IMR-90 (cell line): ENCODE measurements at regions not wholly inside any gene's neighbourhood (a gene's known extent, or its start where the extent isn't known, plus 50 kb on each side); places are given as distances from the start of the nearest gene placed in this dataset.

Source experiments
- ATAC-seq: fragments of 200-7000 bp; cut with Tn5 transposase; 2 replicates; pipeline ENCODE4 v1.9.1; 2020; ENCODE audit warnings: low read depth, mild to moderate bottlenecking, moderate library complexity
- BruUV-seq: library from RNA; stranded (reverse); fragments of 400-500 nt; replicated peaks from 2 replicates; lab custom pipeline; 2021; lab: Mats Ljungman, UMichigan
- CTCF ChIA-PET: fragments of 300-600 bp; formaldehyde crosslinking; extraction: SDS; loops from one replicate; lab custom pipeline; 2021; ENCODE audit warnings: antibody characterized with exemption; lab: Yijun Ruan, JAX
- POLR2A ChIA-PET: fragments of 300-600 bp; sonication (Branson Sonifier 250); formaldehyde crosslinking; loops from one replicate; lab custom pipeline; 2022; ENCODE audit warnings: antibody characterized with exemption; ENCODE audit not compliant: unreplicated experiment; lab: Charles Lee
- DNase-seq: peaks from one replicate; pipeline ENCODE4 v3.0.0; 2013
- H2AFZ ChIP-seq: replicated peaks from 2 replicates; pipeline ENCODE3; 2013; ENCODE audit warnings: low read length, mild to moderate bottlenecking; ENCODE audit not compliant: poor library complexity
- H2AK5ac ChIP-seq: 2 replicates; pipeline ENCODE4 v1.6.1; 2013; ENCODE audit warnings: low read depth, low read length, inconsistent platforms
- H2AK9ac ChIP-seq: replicated peaks from 2 replicates; pipeline ENCODE3; 2013; ENCODE audit warnings: mild to moderate bottlenecking, low read depth, low read length, moderate library complexity; ENCODE audit not compliant: poor library complexity
- H2BK120ac ChIP-seq: 2 replicates; pipeline ENCODE4 v1.6.1; 2013; ENCODE audit warnings: low read depth, low read length, inconsistent platforms
- H2BK15ac ChIP-seq: 3 replicates; pipeline ENCODE4 v1.6.1; 2013; ENCODE audit warnings: low read depth, low read length, inconsistent platforms
- H2BK20ac ChIP-seq: 2 replicates; pipeline ENCODE4 v1.6.1; 2013; ENCODE audit warnings: low read depth, mild to moderate bottlenecking, inconsistent platforms, low read length, moderate library complexity
- H2BK5ac ChIP-seq: 2 replicates; pipeline ENCODE4 v1.6.1; 2013; ENCODE audit warnings: mild to moderate bottlenecking, low read depth, low read length, inconsistent platforms; ENCODE audit not compliant: poor library complexity, severe bottlenecking
- H3K14ac ChIP-seq: replicated peaks from 2 replicates; pipeline ENCODE4 v1.6.1; 2013; ENCODE audit warnings: low read depth, low read length, inconsistent platforms
- H3K18ac ChIP-seq: 2 replicates; pipeline ENCODE4 v1.6.1; 2013; ENCODE audit warnings: low read depth, low read length, control low read depth
- H3K23ac ChIP-seq: 2 replicates; pipeline ENCODE4 v1.6.1; 2013; ENCODE audit warnings: low read depth, low read length, inconsistent platforms
- H3K27ac ChIP-seq: 2 replicates; pipeline ENCODE4 v1.5.1; 2013; ENCODE audit warnings: mild to moderate bottlenecking, control low read depth, low read length; ENCODE audit not compliant: insufficient read depth
- H3K27me3 ChIP-seq: 2 replicates; pipeline ENCODE4 v1.6.1; 2013; ENCODE audit warnings: low read length; ENCODE audit not compliant: control insufficient read depth, insufficient read depth
- H3K36me3 ChIP-seq: 2 replicates; pipeline ENCODE4 v1.6.1; 2013; ENCODE audit warnings: low read length, mixed read lengths; ENCODE audit not compliant: control insufficient read depth, insufficient read depth
- H3K4ac ChIP-seq: 2 replicates; pipeline ENCODE4 v1.6.1; 2013; ENCODE audit warnings: low read depth, low read length, inconsistent platforms
- H3K4me1 ChIP-seq: 2 replicates; pipeline ENCODE4 v1.6.1; 2013; ENCODE audit warnings: low read length, mixed read lengths; ENCODE audit not compliant: control insufficient read depth, insufficient read depth
- H3K4me2 ChIP-seq: 2 replicates; pipeline ENCODE4 v1.6.1; 2013; ENCODE audit warnings: low read depth, mild to moderate bottlenecking, control low read depth, low read length, moderate library complexity
- H3K4me3 ChIP-seq: 2 replicates; pipeline ENCODE4 v1.5.1; 2013; ENCODE audit warnings: low read depth, mild to moderate bottlenecking, control low read depth, low read length, moderate library complexity; ENCODE audit not compliant: insufficient read depth
- H3K56ac ChIP-seq: 2 replicates; pipeline ENCODE4 v1.6.1; 2013; ENCODE audit warnings: low read length, inconsistent platforms; ENCODE audit not compliant: insufficient read depth; ENCODE audit errors: extremely low read depth
- H3K79me1 ChIP-seq, 2 experiments: 2 replicates each; pipeline ENCODE4 v1.6.1; 2013; ENCODE audit warnings: low read length in 2 of 2, inconsistent platforms in 1 of 2, low read depth in 1 of 2
- H3K9ac ChIP-seq: 2 replicates; pipeline ENCODE4 v1.6.1; 2013; ENCODE audit warnings: low read depth, low read length, control low read depth
- H3K9me1 ChIP-seq: 2 replicates; pipeline ENCODE4 v1.6.1; 2013; ENCODE audit warnings: low read length, inconsistent platforms; ENCODE audit not compliant: insufficient read depth
- H3K9me3 ChIP-seq: 2 replicates; pipeline ENCODE4 v1.6.1; 2013; ENCODE audit warnings: low read length; ENCODE audit not compliant: control insufficient read depth, insufficient read depth
- H4K20me1 ChIP-seq: 2 replicates; pipeline ENCODE4 v1.6.1; 2013; ENCODE audit warnings: low read length, inconsistent platforms; ENCODE audit not compliant: insufficient read depth
- H4K5ac ChIP-seq: 2 replicates; pipeline ENCODE4 v1.6.1; 2013; ENCODE audit warnings: mild to moderate bottlenecking, low read depth, low read length, control low read depth
- H4K8ac ChIP-seq, 2 experiments: 2 replicates each; pipeline ENCODE4 v1.6.1; 2013; ENCODE audit warnings: low read depth in 2 of 2, low read length in 2 of 2, control low read depth in 1 of 2, inconsistent platforms in 1 of 2
- H4K91ac ChIP-seq: 2 replicates; pipeline ENCODE4 v1.6.1; 2013; ENCODE audit warnings: low read depth, low read length, inconsistent platforms; ENCODE audit not compliant: insufficient read depth
- BHLHE40 ChIP-seq: fragments of 150-350 bp; IDR thresholded peaks from 2 replicates; pipeline ENCODE4 v1.6.1; 2016; ENCODE audit warnings: mild to moderate bottlenecking, low read depth, low read length
- CEBPB ChIP-seq: IDR thresholded peaks from 2 replicates; pipeline ENCODE4 v1.6.1; 2012; ENCODE audit warnings: low read depth, low read length, improper control_type of control experiment
- CHD1 ChIP-seq: IDR thresholded peaks from 2 replicates; pipeline ENCODE4 v1.6.1; 2012; ENCODE audit warnings: low read depth, low read length, improper control_type of control experiment
- CTCF ChIP-seq: conservative IDR thresholded peaks from 2 replicates; pipeline ENCODE4 v1.5.1; 2012; ENCODE audit warnings: mild to moderate bottlenecking, low read depth, low read length, improper control_type of control experiment
- FOS ChIP-seq: fragments of 150-350 bp; IDR thresholded peaks from 2 replicates; pipeline ENCODE4 v1.6.1; 2016; ENCODE audit warnings: low read depth, low read length
- MAFK ChIP-seq: IDR thresholded peaks from 2 replicates; pipeline ENCODE4 v1.6.1; 2012; ENCODE audit warnings: low read depth, low read length, improper control_type of control experiment
- MAZ ChIP-seq: IDR thresholded peaks from 2 replicates; pipeline ENCODE4 v1.6.1; 2012; ENCODE audit warnings: low read depth, mild to moderate bottlenecking, low read length, improper control_type of control experiment, moderate library complexity, borderline replicate concordance
- MXI1 ChIP-seq: IDR thresholded peaks from 2 replicates; pipeline ENCODE4 v1.6.1; 2012; ENCODE audit warnings: low read depth, mild to moderate bottlenecking, low read length, moderate library complexity, borderline replicate concordance
- NFE2L2 ChIP-seq: fragments of 150-350 bp; IDR thresholded peaks from 2 replicates; pipeline ENCODE4 v1.6.1; 2016; ENCODE audit warnings: low read depth, mild to moderate bottlenecking, low read length
- POLR2A ChIP-seq: IDR thresholded peaks from 2 replicates; pipeline ENCODE4 v1.6.1; 2012; ENCODE audit warnings: mild to moderate bottlenecking, low read depth, low read length
- RAD21 ChIP-seq: IDR thresholded peaks from 2 replicates; pipeline ENCODE4 v1.6.1; 2012; ENCODE audit warnings: low read length, improper control_type of control experiment
- RCOR1 ChIP-seq: IDR thresholded peaks from 2 replicates; pipeline ENCODE4 v1.6.1; 2012; ENCODE audit warnings: mild to moderate bottlenecking, low read length, improper control_type of control experiment; ENCODE audit not compliant: insufficient replicate concordance
- RFX5 ChIP-seq: IDR thresholded peaks from 2 replicates; pipeline ENCODE4 v1.8.0; 2012; ENCODE audit warnings: low read depth, mild to moderate bottlenecking, low read length, moderate library complexity
- SMC3 ChIP-seq: fragments of 150-350 bp; IDR thresholded peaks from 2 replicates; pipeline ENCODE4 v1.6.1; 2016; ENCODE audit warnings: low read depth, mild to moderate bottlenecking, antibody characterized with exemption, low read length, moderate library complexity
- WGBS, 2 experiments: methylation state at CpG; one replicate each; pipeline versions ENCODE4 v1.1.5 to v1.1.7; 2013; ENCODE audit warnings: missing lambda C conversion rate in 2 of 2; ENCODE audit not compliant: insufficient read length in 1 of 2; ENCODE audit errors: extremely low coverage in 2 of 2; 5-methylcytosine and 5-hydroxymethylcytosine counted together
- dilution Hi-C: fragments of 300-500 bp; cut with HindIII; formaldehyde crosslinking; loops from one replicate; pipeline ENCODE4 v1.14.3; 2018; ENCODE audit warnings: low sequenced_read_pairs; ENCODE audit not compliant: unreplicated experiment
- in situ Hi-C: fragments of 300-500 bp; cut with MboI; formaldehyde crosslinking; loops from 3 replicates; pipeline ENCODE4 v1.14.3; 2019; ENCODE audit warnings: low sequenced_read_pairs, inconsistent platforms, mixed read lengths
- intact Hi-C: fragments of 100-400 bp; cut with micrococcal nuclease; formaldehyde crosslinking; loops from 2 replicates; pipeline ENCODE4 v1.10.0; 2022
- TF ChIP-seq, protein P1 (sequence below): fragments of 150-350 bp; IDR thresholded peaks from 2 replicates; pipeline ENCODE4 v1.6.1; 2016; ENCODE audit warnings: low read depth, mild to moderate bottlenecking, low read length, moderate library complexity, borderline replicate concordance
- TF ChIP-seq, protein P2 (sequence below): fragments of 150-350 bp; IDR thresholded peaks from 2 replicates; pipeline ENCODE4 v1.6.1; 2017; ENCODE audit warnings: mild to moderate bottlenecking, antibody characterized with exemption, low read length, low read depth

GRCh38 chr22:12613199-12613598, 2914.8 kb upstream of the OR11H1 start:
- intact Hi-C loops = no loop called here
- H4K8ac ChIP-seq = no peak overlapping the region
- H3K27ac ChIP-seq = no peak overlapping the region
- H3K9me3 ChIP-seq = peaks cover 3% of the 10 kb centered on the region
- H3K9ac ChIP-seq = no peak overlapping the region
- in situ Hi-C loops = no loop called here
- H2AK9ac ChIP-seq = no peak overlapping the region
- no peak overlapping the region for H3K56ac ChIP-seq
- H3K18ac ChIP-seq = no peak overlapping the region
- no peaks in the 10 kb centered on the region for H3K36me3 ChIP-seq
- dilution Hi-C loops = no loop called here
- no peak overlapping the region for H3K4me2 ChIP-seq
- no peak overlapping the region for H2AFZ ChIP-seq
- no peak overlapping the region for H3K23ac ChIP-seq
- H3K27me3 ChIP-seq = no peaks in the 10 kb centered on the region
- no peaks in the 10 kb centered on the region for H3K9me1 ChIP-seq
- DNase-seq (no peak), ATAC-seq (no peak)
- H2BK5ac ChIP-seq = no peak overlapping the region
- no peaks in the 10 kb centered on the region for H3K4me1 ChIP-seq
- no TSS peak for BruUV-seq
- no peak for TF ChIP-seq MAZ
- TF ChIP-seq FOS = no peak
- TF ChIP-seq, protein P1, sequence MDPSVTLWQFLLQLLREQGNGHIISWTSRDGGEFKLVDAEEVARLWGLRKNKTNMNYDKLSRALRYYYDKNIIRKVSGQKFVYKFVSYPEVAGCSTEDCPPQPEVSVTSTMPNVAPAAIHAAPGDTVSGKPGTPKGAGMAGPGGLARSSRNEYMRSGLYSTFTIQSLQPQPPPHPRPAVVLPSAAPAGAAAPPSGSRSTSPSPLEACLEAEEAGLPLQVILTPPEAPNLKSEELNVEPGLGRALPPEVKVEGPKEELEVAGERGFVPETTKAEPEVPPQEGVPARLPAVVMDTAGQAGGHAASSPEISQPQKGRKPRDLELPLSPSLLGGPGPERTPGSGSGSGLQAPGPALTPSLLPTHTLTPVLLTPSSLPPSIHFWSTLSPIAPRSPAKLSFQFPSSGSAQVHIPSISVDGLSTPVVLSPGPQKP = no peak
- no peak for TF ChIP-seq CEBPB
- TF ChIP-seq RFX5 = no peak
- TF ChIP-seq MXI1 = no peak
- no peak for TF ChIP-seq BHLHE40
- TF ChIP-seq SMC3 = no peak
- no peak for TF ChIP-seq MAFK
- no peak for TF ChIP-seq POLR2A
- no peak for TF ChIP-seq RCOR1
- TF ChIP-seq, protein P2, sequence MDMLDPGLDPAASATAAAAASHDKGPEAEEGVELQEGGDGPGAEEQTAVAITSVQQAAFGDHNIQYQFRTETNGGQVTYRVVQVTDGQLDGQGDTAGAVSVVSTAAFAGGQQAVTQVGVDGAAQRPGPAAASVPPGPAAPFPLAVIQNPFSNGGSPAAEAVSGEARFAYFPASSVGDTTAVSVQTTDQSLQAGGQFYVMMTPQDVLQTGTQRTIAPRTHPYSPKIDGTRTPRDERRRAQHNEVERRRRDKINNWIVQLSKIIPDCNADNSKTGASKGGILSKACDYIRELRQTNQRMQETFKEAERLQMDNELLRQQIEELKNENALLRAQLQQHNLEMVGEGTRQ = no peak
- TF ChIP-seq CHD1 = no peak
- TF ChIP-seq RAD21 = no peak
- no peak for TF ChIP-seq CTCF
- no peak for TF ChIP-seq NFE2L2
- no peaks in the 10 kb centered on the region for H4K20me1 ChIP-seq
- no peak overlapping the region for H3K4ac ChIP-seq
- no peak overlapping the region for H2BK15ac ChIP-seq
- no peak overlapping the region for H3K4me3 ChIP-seq
- no peak overlapping the region for H2BK120ac ChIP-seq
- no CpG with 5 or more reads among the region's 3 CpGs for WGBS, 2 experiments
- no peak overlapping the region for H2AK5ac ChIP-seq
- H2BK20ac ChIP-seq = no peak overlapping the region
- H4K91ac ChIP-seq = no peak overlapping the region
- no peak overlapping the region for H4K5ac ChIP-seq
- CTCF ChIA-PET = no interaction called here
- no peak overlapping the region for H3K14ac ChIP-seq
- H3K79me1 ChIP-seq = no peaks in the 10 kb centered on the region
- POLR2A ChIA-PET = no interaction called here
